IMR-90 (cell line): ENCODE measurements at regions not wholly inside any gene's neighbourhood (a gene's known extent, or its start where the extent isn't known, plus 50 kb on each side); places are given as distances from the start of the nearest gene placed in this dataset.

Experiments
- CEBPB ChIP-seq: IDR thresholded peaks from 2 replicates; pipeline ENCODE4 v1.6.1; 2012; ENCODE audit warnings: low read depth, low read length, improper control_type of control experiment
- CTCF ChIP-seq: conservative IDR thresholded peaks from 2 replicates; pipeline ENCODE4 v1.5.1; 2012; ENCODE audit warnings: mild to moderate bottlenecking, low read depth, low read length, improper control_type of control experiment
- FOS ChIP-seq: fragments of 150-350 bp; IDR thresholded peaks from 2 replicates; pipeline ENCODE4 v1.6.1; 2016; ENCODE audit warnings: low read depth, low read length
- MAFK ChIP-seq: IDR thresholded peaks from 2 replicates; pipeline ENCODE4 v1.6.1; 2012; ENCODE audit warnings: low read depth, low read length, improper control_type of control experiment
- POLR2A ChIP-seq: IDR thresholded peaks from 2 replicates; pipeline ENCODE4 v1.6.1; 2012; ENCODE audit warnings: mild to moderate bottlenecking, low read depth, low read length

- peak; percentile 56 for TF ChIP-seq FOS
- no peak for TF ChIP-seq CTCF
- TF ChIP-seq CEBPB: peak; percentile 85
- TF ChIP-seq MAFK: no peak
- no peak for TF ChIP-seq POLR2A
Measured at GRCh38 chr15:91521996-91522395, 331.5 kb upstream of the SLCO3A1 start.
